ENCODE measurements at regions not wholly inside any gene's neighbourhood (a gene's known extent, or its start where the extent isn't known, plus 50 kb on each side); places are given as distances from the start of the nearest gene placed in this dataset.

DNA sequence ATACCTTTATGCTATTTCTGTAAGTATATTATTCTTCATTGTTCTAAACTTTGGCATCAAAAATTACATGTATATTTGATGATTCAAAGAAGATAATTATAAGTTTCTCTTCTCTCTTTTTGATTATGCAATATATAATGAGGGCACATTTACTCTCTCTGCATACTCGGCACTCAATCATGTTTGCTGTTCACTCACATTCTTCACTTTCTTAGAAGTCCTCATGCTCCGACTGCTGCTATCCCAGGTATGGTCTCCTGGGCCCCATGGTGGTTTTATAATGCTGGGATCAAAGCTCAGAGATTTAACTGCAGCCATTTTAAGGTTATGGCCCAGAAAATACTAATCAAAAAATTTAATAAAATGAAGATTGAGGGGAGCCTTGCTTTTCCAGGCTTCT is 529.7 kb upstream of the IL12A start:
- TF ChIP-seq, protein P1, sequence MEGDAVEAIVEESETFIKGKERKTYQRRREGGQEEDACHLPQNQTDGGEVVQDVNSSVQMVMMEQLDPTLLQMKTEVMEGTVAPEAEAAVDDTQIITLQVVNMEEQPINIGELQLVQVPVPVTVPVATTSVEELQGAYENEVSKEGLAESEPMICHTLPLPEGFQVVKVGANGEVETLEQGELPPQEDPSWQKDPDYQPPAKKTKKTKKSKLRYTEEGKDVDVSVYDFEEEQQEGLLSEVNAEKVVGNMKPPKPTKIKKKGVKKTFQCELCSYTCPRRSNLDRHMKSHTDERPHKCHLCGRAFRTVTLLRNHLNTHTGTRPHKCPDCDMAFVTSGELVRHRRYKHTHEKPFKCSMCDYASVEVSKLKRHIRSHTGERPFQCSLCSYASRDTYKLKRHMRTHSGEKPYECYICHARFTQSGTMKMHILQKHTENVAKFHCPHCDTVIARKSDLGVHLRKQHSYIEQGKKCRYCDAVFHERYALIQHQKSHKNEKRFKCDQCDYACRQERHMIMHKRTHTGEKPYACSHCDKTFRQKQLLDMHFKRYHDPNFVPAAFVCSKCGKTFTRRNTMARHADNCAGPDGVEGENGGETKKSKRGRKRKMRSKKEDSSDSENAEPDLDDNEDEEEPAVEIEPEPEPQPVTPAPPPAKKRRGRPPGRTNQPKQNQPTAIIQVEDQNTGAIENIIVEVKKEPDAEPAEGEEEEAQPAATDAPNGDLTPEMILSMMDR (IDR thresholded peaks at IDR 0.05; ENCODE audit: insufficient read depth, low read length, poor library complexity, severe bottlenecking) = no peak
- no peak for TF ChIP-seq EZH2phosphoT487 (conservative IDR thresholded peaks at IDR 0.05; ENCODE audit: low read length)

Measured in SU-DHL-6 (cell line).